ENCODE measurements at regions not wholly inside any gene's neighbourhood (a gene's known extent, or its start where the extent isn't known, plus 50 kb on each side); places are given as distances from the start of the nearest gene placed in this dataset.

DNA sequence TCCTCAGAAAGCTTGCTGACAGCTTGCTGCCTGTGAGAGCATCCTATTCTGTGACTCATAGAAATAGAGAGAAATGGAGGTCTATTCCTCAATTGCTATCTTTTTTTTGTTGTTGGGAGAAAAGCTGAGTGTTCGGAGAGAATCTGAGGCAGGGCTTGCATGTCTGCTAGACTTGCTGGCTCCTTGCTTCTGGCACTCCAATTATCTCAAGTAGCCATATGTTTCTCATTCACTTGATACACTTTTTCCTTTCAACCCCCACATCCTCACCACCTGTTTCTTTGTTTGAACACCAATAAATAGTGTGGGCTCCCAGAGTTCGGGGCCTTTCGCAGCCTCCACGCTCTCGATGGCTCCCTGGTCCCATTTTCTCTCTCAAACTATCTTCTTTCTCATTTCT is 172.2 kb downstream of the SH2D4B start:
- TF ChIP-seq, protein P1, sequence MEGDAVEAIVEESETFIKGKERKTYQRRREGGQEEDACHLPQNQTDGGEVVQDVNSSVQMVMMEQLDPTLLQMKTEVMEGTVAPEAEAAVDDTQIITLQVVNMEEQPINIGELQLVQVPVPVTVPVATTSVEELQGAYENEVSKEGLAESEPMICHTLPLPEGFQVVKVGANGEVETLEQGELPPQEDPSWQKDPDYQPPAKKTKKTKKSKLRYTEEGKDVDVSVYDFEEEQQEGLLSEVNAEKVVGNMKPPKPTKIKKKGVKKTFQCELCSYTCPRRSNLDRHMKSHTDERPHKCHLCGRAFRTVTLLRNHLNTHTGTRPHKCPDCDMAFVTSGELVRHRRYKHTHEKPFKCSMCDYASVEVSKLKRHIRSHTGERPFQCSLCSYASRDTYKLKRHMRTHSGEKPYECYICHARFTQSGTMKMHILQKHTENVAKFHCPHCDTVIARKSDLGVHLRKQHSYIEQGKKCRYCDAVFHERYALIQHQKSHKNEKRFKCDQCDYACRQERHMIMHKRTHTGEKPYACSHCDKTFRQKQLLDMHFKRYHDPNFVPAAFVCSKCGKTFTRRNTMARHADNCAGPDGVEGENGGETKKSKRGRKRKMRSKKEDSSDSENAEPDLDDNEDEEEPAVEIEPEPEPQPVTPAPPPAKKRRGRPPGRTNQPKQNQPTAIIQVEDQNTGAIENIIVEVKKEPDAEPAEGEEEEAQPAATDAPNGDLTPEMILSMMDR (conservative IDR thresholded peaks at IDR 0.05) = no peak
- no peak for TF ChIP-seq EZH2 (IDR thresholded peaks at IDR 0.05; ENCODE audit: low read depth)
- Histone ChIP-seq H3K4me1 (replicated peaks; ENCODE audit: insufficient read depth) (no peaks in the 10 kb centered on the region), H3K9me3 (ENCODE audit: insufficient read depth, low read depth) (no peaks in the 10 kb centered on the region), H3K27me3 (ENCODE audit: insufficient read depth, low read depth) (peaks cover 67% of the 10 kb centered on the region), H3K36me3 (ENCODE audit: low read depth) (no peaks in the 10 kb centered on the region), H3K79me2 (ENCODE audit: low read depth) (no peaks in the 10 kb centered on the region), H3K4me3 (no peak overlapping the region), H2AFZ (no peak overlapping the region), H3K4me2 (no peak overlapping the region), H3F3A (ENCODE audit: insufficient read depth, low read depth) (no peaks in the 10 kb centered on the region), H3K9me2 (ENCODE audit: insufficient read depth) (no peaks in the 10 kb centered on the region; the same call in 1 of the 2 replicates), H4K20me1 (ENCODE audit: insufficient read depth) (no peaks in the 10 kb centered on the region; the same call in 1 of the 2 replicates), H3K27ac (no peak overlapping the region)
- DNase-seq = no peak
- intact Hi-C loops (cut with micrococcal nuclease; ENCODE audit: unreplicated experiment) = no loop called here
- ChIA-PET CTCF (no interaction called here), POLR2A (ENCODE audit: unreplicated experiment) (no interaction called here)
- BruUV-seq (replicated peaks) = no TSS peak

DNA sequence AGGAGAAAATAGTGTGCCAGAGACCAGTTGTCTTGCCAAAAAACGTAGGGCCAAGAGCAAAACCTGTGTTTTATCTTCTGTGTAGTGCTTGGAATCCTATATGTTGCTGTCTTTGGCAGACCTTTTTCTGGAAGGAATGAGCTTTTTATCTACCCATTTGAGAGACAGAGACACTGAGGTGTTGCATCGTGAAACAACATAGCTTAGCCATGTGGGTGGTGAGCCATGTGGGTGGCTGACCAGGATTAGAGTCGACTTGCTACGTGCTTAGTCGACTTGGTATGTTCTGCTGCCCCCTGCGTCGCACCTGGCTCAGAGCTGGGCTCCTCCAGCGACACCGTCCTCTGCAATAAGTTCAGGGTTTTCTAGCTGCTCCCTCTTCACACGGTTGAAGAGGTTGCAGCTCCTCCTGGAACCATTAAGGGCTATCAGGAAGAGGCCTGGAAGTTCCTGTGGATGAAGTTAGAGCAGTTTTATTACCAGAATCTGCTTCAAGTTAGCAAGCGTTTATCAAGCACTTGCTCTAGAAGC is 175.8 kb downstream of the SH2D4B start:
- Histone ChIP-seq H3K4me1 (replicated peaks; ENCODE audit: insufficient read depth) (no peaks in the 10 kb centered on the region), H3K27ac (no peak overlapping the region), H3K4me2 (no peak overlapping the region), H3K36me3 (ENCODE audit: low read depth) (no peaks in the 10 kb centered on the region), H3F3A (ENCODE audit: insufficient read depth, low read depth) (no peaks in the 10 kb centered on the region), H3K9me2 (ENCODE audit: insufficient read depth) (no peaks in the 10 kb centered on the region; the same call in 1 of the 2 replicates), H3K27me3 (ENCODE audit: insufficient read depth, low read depth) (peaks cover 72% of the 10 kb centered on the region), H4K20me1 (ENCODE audit: insufficient read depth) (no peaks in the 10 kb centered on the region), H3K4me3 (no peak overlapping the region), H3K9me3 (ENCODE audit: insufficient read depth, low read depth) (no peaks in the 10 kb centered on the region), H2AFZ (no peak overlapping the region), H3K79me2 (ENCODE audit: low read depth) (no peaks in the 10 kb centered on the region)
- CTCF ChIA-PET = no interaction called here
- DNase-seq = no peak
- intact Hi-C loops (cut with micrococcal nuclease; ENCODE audit: unreplicated experiment) = no loop called here
- no TSS peak for BruUV-seq (replicated peaks)
- POLR2A ChIA-PET (ENCODE audit: unreplicated experiment) = interaction anchor here (0.7 kb wide), 1 partner anchor 78 kb away, joined by 6 read pairs; no protein-coding TSS in a partner anchor
- TF ChIP-seq, protein P1 (conservative IDR thresholded peaks at IDR 0.05) = no peak
- no peak for TF ChIP-seq EZH2 (IDR thresholded peaks at IDR 0.05; ENCODE audit: low read depth)

DNA sequence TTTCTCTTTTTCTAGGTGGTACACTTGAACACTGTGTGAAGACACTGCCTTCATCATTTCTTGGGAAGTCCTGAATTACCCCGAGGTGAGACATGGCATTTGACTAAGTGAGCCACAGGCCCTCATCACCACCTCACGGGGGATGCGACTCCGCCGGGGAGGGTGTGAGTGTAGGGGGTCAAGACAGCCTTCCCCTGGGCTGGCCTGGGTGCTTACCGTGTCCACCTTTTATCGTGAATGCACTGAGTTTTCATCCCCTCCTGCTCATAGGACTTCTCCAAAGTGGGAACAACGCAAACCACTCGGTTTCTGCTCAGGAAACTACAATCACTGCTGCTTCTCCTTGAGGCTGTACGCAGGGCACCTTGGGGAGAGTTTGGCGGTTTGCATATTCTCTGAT is 176.9 kb downstream of the SH2D4B start:
- Histone ChIP-seq H3K79me2 (ENCODE audit: low read depth) (no peaks in the 10 kb centered on the region), H2AFZ (no peak overlapping the region), H3F3A (ENCODE audit: insufficient read depth, low read depth) (no peaks in the 10 kb centered on the region), H4K20me1 (ENCODE audit: insufficient read depth) (no peaks in the 10 kb centered on the region), H3K36me3 (ENCODE audit: low read depth) (no peaks in the 10 kb centered on the region), H3K4me2 (no peak overlapping the region), H3K9me2 (ENCODE audit: insufficient read depth) (no peaks in the 10 kb centered on the region; the same call in 1 of the 2 replicates), H3K4me1 (replicated peaks; ENCODE audit: insufficient read depth) (no peaks in the 10 kb centered on the region), H3K4me3 (no peak overlapping the region), H3K27ac (no peak overlapping the region), H3K9me3 (ENCODE audit: insufficient read depth, low read depth) (no peaks in the 10 kb centered on the region), H3K27me3 (ENCODE audit: insufficient read depth, low read depth) (peaks cover 71% of the 10 kb centered on the region)
- ChIA-PET CTCF (no interaction called here), POLR2A (ENCODE audit: unreplicated experiment) (no interaction called here)
- intact Hi-C loops (cut with micrococcal nuclease; ENCODE audit: unreplicated experiment) = no loop called here
- no peak for DNase-seq
- TF ChIP-seq, protein P1 (conservative IDR thresholded peaks at IDR 0.05) = no peak
- no peak for TF ChIP-seq EZH2 (IDR thresholded peaks at IDR 0.05; ENCODE audit: low read depth)
- BruUV-seq (replicated peaks) = no TSS peak
